GM12891 (cell line): ENCODE measurements at regions not wholly inside any gene's neighbourhood (a gene's known extent, or its start where the extent isn't known, plus 50 kb on each side); places are given as distances from the start of the nearest gene placed in this dataset.

Experiments
- DNase-seq: peaks from one replicate; pipeline ENCODE4 v3.0.0; 2011; ENCODE audit warnings: low spot score; ENCODE audit not compliant: insufficient read length
- FAIRE-seq: peaks from 2 replicates; lab custom pipeline; 2011; peaks lifted over from hg19 to GRCh38; lab: Jason Lieb, UNC
- PAX5 ChIP-seq: IDR thresholded peaks from 2 replicates; pipeline ENCODE4 v1.6.1; 2011; ENCODE audit warnings: low read length, moderate library complexity, mild to moderate bottlenecking; ENCODE audit not compliant: insufficient read depth, severe bottlenecking
- POLR2A ChIP-seq: IDR thresholded peaks from 2 replicates; pipeline ENCODE4 v1.6.1; 2011; ENCODE audit warnings: low read depth, low read length, control low read depth
- POLR2AphosphoS5 ChIP-seq: IDR thresholded peaks from 2 replicates; pipeline ENCODE4 v1.6.1; 2011; ENCODE audit warnings: low read depth, low read length, control low read depth
- POU2F2 ChIP-seq: IDR thresholded peaks from 2 replicates; pipeline ENCODE4 v1.6.1; 2011; ENCODE audit warnings: low read depth, mild to moderate bottlenecking, control low read depth, low read length, moderate library complexity
- SPI1 ChIP-seq: IDR thresholded peaks from 2 replicates; pipeline ENCODE4 v1.6.1; 2011; ENCODE audit warnings: low read depth, low read length, control low read depth
- TAF1 ChIP-seq: IDR thresholded peaks from 2 replicates; pipeline ENCODE4 v1.6.1; 2011; ENCODE audit warnings: low read depth, low read length, control low read depth

GRCh38 chr13:100809856-100810255 lies 135.3 kb upstream of the TMTC4 start:
- no peak for DNase-seq
- no peak for FAIRE-seq
- TF ChIP-seq PAX5 = no peak

GRCh38 chr13:100809129-100809390 lies 134.5 kb upstream of the TMTC4 start:
- no peak for FAIRE-seq
- DNase-seq = no peak
- TF ChIP-seq SPI1 = no peak
- TF ChIP-seq TAF1 = no peak
- TF ChIP-seq POLR2A = no peak
- no peak for TF ChIP-seq POLR2AphosphoS5
- TF ChIP-seq PAX5 = no peak
- TF ChIP-seq POU2F2 = no peak

GRCh38 chr13:100808330-100809128 lies 133.9 kb upstream of the TMTC4 start:
- DNase-seq (no peak), FAIRE-seq (no peak)
- TF ChIP-seq TAF1 = no peak
- no peak for TF ChIP-seq PAX5
- no peak for TF ChIP-seq POU2F2
- TF ChIP-seq SPI1 = no peak
- TF ChIP-seq POLR2A = no peak
- no peak for TF ChIP-seq POLR2AphosphoS5

GRCh38 chr13:100803091-100803490 lies 128.5 kb upstream of the TMTC4 start:
- no peak for FAIRE-seq

GRCh38 chr13:100800283-100800875 lies 125.8 kb upstream of the TMTC4 start:
- DNase-seq (no peak), FAIRE-seq (no peak)
- no peak for TF ChIP-seq TAF1

More at GRCh38 chr13:100803091-100803490, 128.5 kb upstream of the TMTC4 start:
- TF ChIP-seq POLR2A (no peak), SPI1 (peak; percentile 17; the same call in 1 of the 2 replicates)
- DNase-seq = no peak

GRCh38 chr13:100798739-100799361 lies 124.3 kb upstream of the TMTC4 start:
- FAIRE-seq = no peak
- TF ChIP-seq SPI1 (no peak), POU2F2 (no peak)
- DNase-seq = no peak

- DNase-seq (no peak), FAIRE-seq (no peak)
- TF ChIP-seq POU2F2 (no peak), TAF1 (no peak), PAX5 (no peak), POLR2A (no peak), POLR2AphosphoS5 (no peak), SPI1 (no peak)
Observed at GRCh38 chr13:100797921-100798320, 123.3 kb upstream of the TMTC4 start.

GRCh38 chr13:100796463-100796862 lies 121.9 kb upstream of the TMTC4 start:
- no peak for FAIRE-seq
- TF ChIP-seq POU2F2 (no peak), TAF1 (no peak), SPI1 (no peak), POLR2A (no peak), POLR2AphosphoS5 (no peak), PAX5 (no peak)
- no peak for DNase-seq

GRCh38 chr13:100794575-100794974 lies 120.0 kb upstream of the TMTC4 start:
- DNase-seq = no peak
- no peak for FAIRE-seq
- no peak for TF ChIP-seq POU2F2
- TF ChIP-seq PAX5 = no peak
- no peak for TF ChIP-seq POLR2A
- TF ChIP-seq TAF1 = no peak
- TF ChIP-seq POLR2AphosphoS5 = no peak
- no peak for TF ChIP-seq SPI1

- TF ChIP-seq POLR2AphosphoS5 = no peak
- no peak for TF ChIP-seq POLR2A
- TF ChIP-seq TAF1 = no peak
- TF ChIP-seq SPI1 = no peak
- no peak for TF ChIP-seq PAX5
- TF ChIP-seq POU2F2 = no peak
- DNase-seq = no peak
- no peak for FAIRE-seq
Observed at GRCh38 chr13:100790405-100790804, 115.8 kb upstream of the TMTC4 start.
